ENCODE measurements at regions not wholly inside any gene's neighbourhood (a gene's known extent, or its start where the extent isn't known, plus 50 kb on each side); places are given as distances from the start of the nearest gene placed in this dataset. TPM values are rescaled to one million over a fixed set of nuclear protein-coding genes. Genes with fewer than 3 reads are reported as not detected.

Small RNA genes in the stretch of these regions (microRNA-seq; reads per million reads assigned to microRNA genes)
- not detected for gene MIR6760

Small RNA genes in the stretch of these regions (small RNA-seq; reads per million reads assigned to genes)
- gene MIR6760: not detected
